Lower leg skin (tissue), 4 donors: ENCODE measurements at regions not wholly inside any gene's neighbourhood (a gene's known extent, or its start where the extent isn't known, plus 50 kb on each side); places are given as distances from the start of the nearest gene placed in this dataset.

ENCODE experiments used
- DNase-seq, 2 donors: peaks; one replicate each; pipeline ENCODE4 v3.0.0-alpha.2; 2019; ENCODE audit warnings: low spot score in 2 of 2
- H3K4me3 ChIP-seq: fragments of 200-600 bp; sonication (generic); 2 replicates; pipeline ENCODE4 v1.5.1; 2017; ENCODE audit warnings: mild to moderate bottlenecking, low read depth; ENCODE audit not compliant: poor library complexity, severe bottlenecking
- POLR2A ChIP-seq, 2 donors: fragments of 450-650 bp; IDR thresholded peaks; one replicate each; pipeline ENCODE4 v1.6.1; 2016 to 2017; ENCODE audit warnings: antibody characterized with exemption in 2 of 2, mild to moderate bottlenecking in 1 of 2, moderate library complexity in 1 of 2
- WGBS, 2 donors: methylation state at CpG; one replicate each; pipeline ENCODE4 v1.1.5; 2018; 5-methylcytosine and 5-hydroxymethylcytosine counted together
- intact Hi-C: fragments of 100-400 bp; cut with DNase I; formaldehyde crosslinking; loops from one replicate; pipeline ENCODE4 v1.15.0; 2023; ENCODE audit warnings: low total_unique reads
- TF ChIP-seq, protein P1 (sequence below), 3 donors: fragments of 450-650 bp; IDR thresholded peaks; one replicate each; pipeline ENCODE4 v1.5.1; 2016; ENCODE audit warnings: antibody characterized with exemption in 3 of 3, mild to moderate bottlenecking in 3 of 3, moderate library complexity in 2 of 3

GRCh38 chr2:19111354-19111753 is 247.1 kb downstream of the OSR1 start:
- no peak for DNase-seq
- no peak overlapping the region for H3K4me3 ChIP-seq
- TF ChIP-seq, protein P1, sequence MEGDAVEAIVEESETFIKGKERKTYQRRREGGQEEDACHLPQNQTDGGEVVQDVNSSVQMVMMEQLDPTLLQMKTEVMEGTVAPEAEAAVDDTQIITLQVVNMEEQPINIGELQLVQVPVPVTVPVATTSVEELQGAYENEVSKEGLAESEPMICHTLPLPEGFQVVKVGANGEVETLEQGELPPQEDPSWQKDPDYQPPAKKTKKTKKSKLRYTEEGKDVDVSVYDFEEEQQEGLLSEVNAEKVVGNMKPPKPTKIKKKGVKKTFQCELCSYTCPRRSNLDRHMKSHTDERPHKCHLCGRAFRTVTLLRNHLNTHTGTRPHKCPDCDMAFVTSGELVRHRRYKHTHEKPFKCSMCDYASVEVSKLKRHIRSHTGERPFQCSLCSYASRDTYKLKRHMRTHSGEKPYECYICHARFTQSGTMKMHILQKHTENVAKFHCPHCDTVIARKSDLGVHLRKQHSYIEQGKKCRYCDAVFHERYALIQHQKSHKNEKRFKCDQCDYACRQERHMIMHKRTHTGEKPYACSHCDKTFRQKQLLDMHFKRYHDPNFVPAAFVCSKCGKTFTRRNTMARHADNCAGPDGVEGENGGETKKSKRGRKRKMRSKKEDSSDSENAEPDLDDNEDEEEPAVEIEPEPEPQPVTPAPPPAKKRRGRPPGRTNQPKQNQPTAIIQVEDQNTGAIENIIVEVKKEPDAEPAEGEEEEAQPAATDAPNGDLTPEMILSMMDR (IDR thresholded peaks at IDR 0.05) = no peak
- no peak for TF ChIP-seq POLR2A (IDR thresholded peaks at IDR 0.05)
- WGBS, 2 donors = 58 to 70% methylated on average over 3 of the region's 3 CpGs
- intact Hi-C loops = no loop called here

- H3K4me3 ChIP-seq = no peak overlapping the region
- intact Hi-C loops = no loop called here
- WGBS, 2 donors = 58 to 85% methylated on average over 5 of the region's 5 CpGs
- TF ChIP-seq, protein P1 (IDR thresholded peaks at IDR 0.05) = no peak
- no peak for TF ChIP-seq POLR2A (IDR thresholded peaks at IDR 0.05)
- no peak for DNase-seq
Observed at GRCh38 chr2:19109518-19109917, 248.9 kb downstream of the OSR1 start.

GRCh38 chr2:19106376-19106775 is 252.0 kb downstream of the OSR1 start:
- TF ChIP-seq POLR2A (IDR thresholded peaks at IDR 0.05) = no peak
- TF ChIP-seq, protein P1 (IDR thresholded peaks at IDR 0.05) = no peak
- no peak for DNase-seq
- H3K4me3 ChIP-seq = no peak overlapping the region
- WGBS, 2 donors = 84 to 90% methylated on average over 1 of the region's 1 CpG
- intact Hi-C loops = no loop called here

GRCh38 chr2:19104503-19104902 is 253.9 kb downstream of the OSR1 start:
- DNase-seq = no peak
- WGBS, 2 donors = 74 to 79% methylated on average over 4 of the region's 4 CpGs
- TF ChIP-seq, protein P1 (IDR thresholded peaks at IDR 0.05) = no peak
- no peak for TF ChIP-seq POLR2A (IDR thresholded peaks at IDR 0.05)
- no peak overlapping the region for H3K4me3 ChIP-seq
- intact Hi-C loops = no loop called here

DNA sequence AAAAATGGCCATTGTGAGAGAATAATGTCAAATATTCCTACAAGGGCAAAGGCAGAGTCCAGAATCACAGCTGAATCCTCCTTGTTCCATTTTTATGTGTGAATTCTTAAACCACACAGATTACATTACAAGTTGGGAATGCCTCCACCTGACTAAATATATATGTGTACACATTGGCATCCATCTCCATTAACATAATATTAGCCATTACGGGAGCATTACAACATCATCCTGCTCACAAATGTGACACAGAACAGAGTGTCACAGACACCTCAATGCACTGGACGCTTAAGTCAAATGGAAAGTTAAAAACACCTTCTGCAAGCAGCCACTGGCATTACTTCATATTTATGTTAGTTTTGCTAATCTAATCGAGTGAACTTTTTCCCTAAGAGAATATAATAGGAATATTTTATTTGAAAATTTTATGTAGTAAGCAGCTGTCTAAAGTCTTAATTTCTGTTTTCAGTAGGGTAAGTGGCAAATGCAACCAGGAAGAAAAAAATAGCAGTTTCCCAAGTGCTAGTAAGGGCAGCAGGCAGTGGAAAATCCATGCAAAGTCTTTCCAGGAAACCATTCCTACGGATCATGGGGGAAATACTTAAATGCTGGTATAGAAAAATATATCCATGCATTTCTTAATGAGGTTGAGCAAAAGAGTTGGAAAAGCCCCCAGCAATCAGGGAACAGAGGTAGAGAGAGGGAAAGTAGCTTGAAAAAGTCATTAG is 255.6 kb downstream of the OSR1 start:
- no peak overlapping the region for H3K4me3 ChIP-seq
- TF ChIP-seq POLR2A (IDR thresholded peaks at IDR 0.05) = no peak
- TF ChIP-seq, protein P1 (IDR thresholded peaks at IDR 0.05) = no peak
- intact Hi-C loops = no loop called here
- 87 to 91% methylated on average over 4 of the region's 4 CpGs for WGBS, 2 donors
- DNase-seq = no peak

DNA sequence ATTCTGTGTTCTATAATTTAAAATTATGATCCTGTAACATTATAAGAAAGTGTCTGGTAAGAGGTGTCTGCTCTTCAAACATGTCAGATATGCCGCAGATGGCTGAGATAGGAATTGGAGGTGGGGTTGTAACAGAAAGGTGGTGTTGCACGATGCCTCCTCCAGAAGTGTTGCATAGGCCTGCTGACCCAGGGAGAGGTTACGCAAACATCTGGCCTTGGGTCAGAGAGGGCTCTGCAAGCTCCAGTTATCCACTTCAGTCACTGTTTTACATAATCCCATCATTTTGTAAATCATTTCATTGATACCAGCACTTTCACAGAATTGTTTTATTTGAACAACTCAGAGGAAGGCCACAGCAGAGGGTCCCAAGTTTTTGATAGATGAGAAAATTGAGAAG is 256.5 kb downstream of the OSR1 start:
- no peak for DNase-seq

More for the DNA sequence above, 256.5 kb downstream of the OSR1 start:
- intact Hi-C loops = no loop called here
- H3K4me3 ChIP-seq = no peak overlapping the region
- WGBS, 2 donors = 80% methylated on average over 3 of the region's 3 CpGs
- TF ChIP-seq POLR2A (IDR thresholded peaks at IDR 0.05) = no peak
- TF ChIP-seq, protein P1 (IDR thresholded peaks at IDR 0.05) = no peak
